HG03175 (cell line): ENCODE measurements at regions not wholly inside any gene's neighbourhood (a gene's known extent, or its start where the extent isn't known, plus 50 kb on each side); places are given as distances from the start of the nearest gene placed in this dataset.

ENCODE experiments used
- ATAC-seq: cut with Tn5 transposase; IDR thresholded peaks from one replicate; pipeline ENCODE4 v1.9.1; 2021; ENCODE audit warnings: mild to moderate bottlenecking, moderate library complexity; ENCODE audit not compliant: unreplicated experiment

DNA sequence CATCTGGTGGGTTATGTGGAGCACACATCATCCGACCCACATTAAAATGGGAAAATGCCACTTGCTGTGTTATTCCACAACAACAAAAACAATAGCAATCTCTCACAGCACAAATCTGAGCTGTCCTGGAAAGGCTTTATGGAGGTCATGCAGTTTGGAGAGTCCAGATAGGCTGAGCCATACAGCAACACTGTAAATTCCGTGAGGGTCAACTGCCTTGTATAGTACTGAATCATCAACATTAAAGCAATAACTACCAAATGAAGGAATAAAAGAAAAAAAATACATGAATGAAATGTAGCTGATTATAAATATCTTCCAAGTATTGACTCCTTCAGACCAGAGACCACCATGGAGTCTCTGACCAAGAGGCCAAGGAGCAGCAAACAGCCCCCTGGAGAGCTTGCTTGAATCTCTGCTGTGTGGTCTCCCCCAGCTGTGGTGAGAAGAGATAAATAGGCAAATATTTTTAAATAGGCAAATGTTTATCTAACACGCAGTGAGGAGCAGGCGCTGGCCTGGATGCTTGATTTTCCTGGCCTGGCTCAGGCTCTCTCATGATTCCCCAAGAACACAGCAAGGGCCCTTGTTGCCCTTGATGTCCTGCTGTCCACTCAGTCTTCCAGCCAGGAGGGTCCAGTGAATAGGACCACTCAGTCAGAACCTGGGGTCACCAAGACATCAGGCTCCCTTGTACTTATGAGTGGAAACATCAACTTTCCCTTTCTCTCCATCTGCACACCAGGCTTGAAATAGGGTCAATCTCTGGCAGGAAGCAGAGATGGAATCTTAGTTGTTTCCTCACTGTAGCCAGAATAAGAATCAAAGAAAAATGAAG is 1021.3 kb downstream of the XPNPEP1 start:
- peak; percentile 19 for ATAC-seq

DNA sequence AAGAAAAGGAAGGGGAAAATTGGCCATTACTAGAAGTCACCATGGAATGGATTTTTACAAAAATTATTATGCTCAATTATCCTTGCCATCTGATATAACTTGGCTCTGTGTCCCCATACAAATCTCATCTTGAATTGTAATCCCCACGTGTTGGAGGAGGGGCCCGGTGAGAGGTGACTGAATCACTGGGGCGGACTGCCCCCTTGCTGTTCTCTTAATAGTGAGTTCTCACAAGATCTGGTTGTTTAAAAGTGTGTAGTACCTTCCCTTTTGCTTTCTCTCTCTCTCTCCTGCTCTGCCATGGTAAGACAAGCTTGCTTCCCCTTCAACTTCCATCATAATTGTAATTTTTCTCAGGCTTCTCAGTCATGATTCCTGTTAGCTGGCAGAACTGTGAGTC is 1023.6 kb downstream of the XPNPEP1 start:
- no peak for ATAC-seq

DNA sequence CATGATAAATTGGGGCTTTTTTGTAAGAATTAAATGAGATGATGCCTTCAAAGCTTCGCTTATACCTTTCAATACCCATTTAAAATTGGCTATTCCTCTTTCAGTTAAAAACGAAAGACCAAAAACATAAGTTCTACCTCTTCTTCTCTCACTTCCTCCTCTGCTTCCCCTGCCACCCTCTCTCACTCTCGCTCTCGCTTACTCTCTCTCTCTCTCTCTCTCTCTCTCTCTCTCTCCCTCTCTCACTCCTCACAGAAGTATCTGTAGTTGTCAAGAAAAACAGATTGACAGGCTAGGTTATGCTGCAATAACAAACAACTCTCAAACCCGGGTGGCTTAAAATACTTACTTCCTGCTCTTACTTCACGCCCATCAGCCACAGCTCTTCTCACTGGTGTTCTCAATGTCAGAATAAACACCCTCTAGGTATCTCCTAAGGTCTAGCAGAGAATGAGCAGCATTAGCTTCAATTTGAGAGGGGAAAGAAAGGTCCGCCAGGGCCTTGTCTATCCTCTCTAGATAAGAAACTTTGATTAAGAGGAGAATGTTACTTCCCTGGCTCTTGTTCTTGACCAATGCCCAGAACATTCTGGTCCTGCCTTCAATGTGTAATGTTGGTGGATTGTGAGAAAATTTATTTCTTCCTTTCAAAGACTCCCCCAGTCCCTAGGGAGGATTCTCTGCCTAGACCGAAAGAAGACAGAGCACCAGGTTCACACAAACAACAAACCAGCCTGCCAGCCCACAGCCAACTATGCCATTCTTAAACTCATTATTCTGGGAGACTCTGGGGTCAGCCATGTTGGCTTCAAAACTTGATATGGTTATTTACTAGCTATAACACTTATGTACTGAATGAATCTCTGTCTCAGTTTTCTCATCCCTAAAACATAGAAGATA is 1028.7 kb downstream of the XPNPEP1 start:
- ATAC-seq = peak; percentile 84

- no peak for ATAC-seq
These were observed 1046.2 kb downstream of the XPNPEP1 start for GRCh38 chr10:108877095-108877561.

GRCh38 chr10:108872854-108873253 is 1050.5 kb downstream of the XPNPEP1 start:
- ATAC-seq = peak; percentile 54

DNA sequence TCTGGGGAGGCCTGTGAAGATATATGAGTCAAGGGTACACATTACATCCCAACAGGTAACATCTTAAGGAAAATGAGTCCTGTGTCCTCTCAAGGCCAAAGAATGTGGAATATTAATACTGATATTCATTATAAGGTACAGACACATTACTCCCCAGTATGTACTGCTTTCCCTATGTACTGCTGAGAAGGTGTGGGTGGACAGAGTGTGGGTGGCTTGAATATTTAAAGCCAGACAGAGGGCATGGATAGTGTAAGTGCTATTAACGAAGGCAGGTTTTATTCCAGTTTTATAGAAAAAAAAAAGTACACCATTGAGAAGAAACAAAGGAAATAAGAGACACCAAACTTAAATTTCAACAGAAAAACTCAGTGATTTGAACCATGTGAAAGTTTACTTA is 1054.4 kb downstream of the XPNPEP1 start:
- ATAC-seq = no peak

GRCh38 chr10:108862676-108863350 is 1060.5 kb downstream of the XPNPEP1 start:
- ATAC-seq = no peak

- no peak for ATAC-seq
These were observed 1062.0 kb downstream of the XPNPEP1 start for GRCh38 chr10:108861181-108861754.

DNA sequence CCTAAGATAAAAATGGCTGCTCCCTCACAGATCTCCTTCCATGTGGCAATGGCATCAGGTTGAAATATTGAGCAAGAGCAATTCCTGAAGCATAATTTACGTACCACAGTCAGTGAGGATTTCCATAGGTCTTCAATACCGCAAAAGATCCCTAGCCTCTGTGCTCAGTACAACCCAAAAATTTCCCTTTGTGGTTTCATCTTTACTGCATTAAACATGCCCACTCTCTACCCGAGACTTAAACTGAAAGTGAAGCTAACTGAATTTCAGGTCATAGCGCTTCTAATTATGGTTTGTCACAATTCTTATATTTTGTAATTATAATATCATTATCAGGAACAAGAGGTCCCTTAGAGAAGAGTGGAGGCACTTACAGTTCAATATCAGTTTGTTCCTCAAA is 1071.1 kb downstream of the XPNPEP1 start:
- peak; percentile 66 for ATAC-seq

- ATAC-seq = peak; percentile 86
These were observed 1073.0 kb downstream of the XPNPEP1 start for GRCh38 chr10:108850138-108850854.

GRCh38 chr10:108849688-108850087 is 1073.6 kb downstream of the XPNPEP1 start:
- ATAC-seq = peak; percentile 29

DNA sequence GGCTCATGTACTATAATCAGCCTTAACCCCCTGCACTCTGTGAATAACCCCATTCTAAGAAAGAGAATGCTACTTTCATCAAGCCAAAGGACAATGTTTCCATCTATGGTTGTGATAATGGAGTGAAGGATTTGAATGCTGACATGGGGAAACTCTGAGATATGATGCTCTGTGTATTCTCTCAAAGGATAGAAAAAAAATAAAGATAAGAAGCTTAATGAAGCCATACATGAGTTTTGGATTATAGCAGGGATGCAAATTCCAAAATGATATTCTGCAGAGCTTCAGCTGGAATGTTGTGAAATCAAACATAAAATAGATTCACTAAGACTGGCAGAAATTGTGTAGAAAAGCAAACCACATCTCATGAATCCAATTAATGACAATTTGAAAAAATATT is 1074.1 kb downstream of the XPNPEP1 start:
- ATAC-seq = no peak

- ATAC-seq = no peak
These were observed 1075.3 kb downstream of the XPNPEP1 start for GRCh38 chr10:108848046-108848445.

GRCh38 chr10:108840944-108841343 is 1082.4 kb downstream of the XPNPEP1 start:
- ATAC-seq = no peak

GRCh38 chr10:108836362-108836761 is 1086.9 kb downstream of the XPNPEP1 start:
- peak; percentile 49 for ATAC-seq

DNA sequence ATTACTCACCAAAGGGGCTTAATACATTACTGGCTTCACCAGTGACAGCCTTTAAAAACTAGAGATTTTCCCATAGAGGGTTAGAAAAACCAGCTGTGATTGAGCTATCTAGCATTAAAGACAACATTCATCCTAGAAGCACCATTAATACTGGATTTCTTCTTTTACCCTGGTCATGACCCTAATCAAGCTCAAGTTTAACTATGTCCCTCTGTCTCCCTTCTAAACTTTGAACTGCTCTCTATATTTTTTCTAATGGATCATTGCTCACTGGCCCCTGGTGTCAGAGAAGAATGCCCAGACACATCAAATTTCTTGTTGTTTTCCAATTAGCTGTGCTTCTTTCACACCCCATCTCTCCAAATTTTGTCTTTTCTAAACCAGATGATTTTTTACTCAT is 1101.3 kb downstream of the XPNPEP1 start:
- ATAC-seq = no peak

- no peak for ATAC-seq
These were observed 1104.0 kb downstream of the XPNPEP1 start for GRCh38 chr10:108819302-108819701.

- no peak for ATAC-seq
These were observed 1105.7 kb downstream of the XPNPEP1 start for GRCh38 chr10:108817584-108817983.

GRCh38 chr10:108817135-108817534 is 1106.2 kb downstream of the XPNPEP1 start:
- ATAC-seq = no peak

DNA sequence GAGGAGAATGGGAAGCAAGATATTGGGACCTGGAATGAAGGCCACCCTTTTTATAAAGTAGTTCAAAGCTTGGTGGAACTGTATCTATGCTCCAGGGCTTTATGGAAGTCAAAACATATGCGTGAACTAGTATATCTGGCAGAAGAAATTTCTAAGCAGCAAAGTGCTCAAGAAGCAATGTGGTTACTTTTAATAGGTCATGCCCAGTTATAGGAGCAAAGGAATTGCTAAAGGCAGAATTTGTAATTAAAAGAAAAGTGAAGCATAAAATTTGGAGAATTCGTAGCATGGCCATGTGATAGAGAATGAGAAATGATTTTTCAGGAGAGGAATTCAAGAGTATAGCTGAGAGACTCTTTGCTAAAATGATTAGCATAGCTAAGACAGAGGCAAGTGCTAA is 1110.4 kb downstream of the XPNPEP1 start:
- no peak for ATAC-seq
